GM10266 (cell line): ENCODE measurements at regions not wholly inside any gene's neighbourhood (a gene's known extent, or its start where the extent isn't known, plus 50 kb on each side); places are given as distances from the start of the nearest gene placed in this dataset.
"Not testable (repeated sequence)": the region's sequence is repeated elsewhere in the genome, so short reads cannot be mapped to it uniquely, and the experiment has no call there.

ENCODE experiments used
- DNase-seq: peaks from one replicate; pipeline ENCODE4 v3.0.0; 2012; ENCODE audit errors: extremely low spot score
- TF ChIP-seq, protein P1 (sequence below): IDR thresholded peaks from 2 replicates; pipeline ENCODE4 v1.5.1; 2012; ENCODE audit warnings: mild to moderate bottlenecking, low read depth; ENCODE audit not compliant: control insufficient read depth, insufficient read depth; ENCODE audit errors: missing control alignments

- DNase-seq: no peak
- TF ChIP-seq, protein P1, sequence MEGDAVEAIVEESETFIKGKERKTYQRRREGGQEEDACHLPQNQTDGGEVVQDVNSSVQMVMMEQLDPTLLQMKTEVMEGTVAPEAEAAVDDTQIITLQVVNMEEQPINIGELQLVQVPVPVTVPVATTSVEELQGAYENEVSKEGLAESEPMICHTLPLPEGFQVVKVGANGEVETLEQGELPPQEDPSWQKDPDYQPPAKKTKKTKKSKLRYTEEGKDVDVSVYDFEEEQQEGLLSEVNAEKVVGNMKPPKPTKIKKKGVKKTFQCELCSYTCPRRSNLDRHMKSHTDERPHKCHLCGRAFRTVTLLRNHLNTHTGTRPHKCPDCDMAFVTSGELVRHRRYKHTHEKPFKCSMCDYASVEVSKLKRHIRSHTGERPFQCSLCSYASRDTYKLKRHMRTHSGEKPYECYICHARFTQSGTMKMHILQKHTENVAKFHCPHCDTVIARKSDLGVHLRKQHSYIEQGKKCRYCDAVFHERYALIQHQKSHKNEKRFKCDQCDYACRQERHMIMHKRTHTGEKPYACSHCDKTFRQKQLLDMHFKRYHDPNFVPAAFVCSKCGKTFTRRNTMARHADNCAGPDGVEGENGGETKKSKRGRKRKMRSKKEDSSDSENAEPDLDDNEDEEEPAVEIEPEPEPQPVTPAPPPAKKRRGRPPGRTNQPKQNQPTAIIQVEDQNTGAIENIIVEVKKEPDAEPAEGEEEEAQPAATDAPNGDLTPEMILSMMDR: no peak
These were observed 245.4 kb upstream of the TMEM132C start for GRCh38 chr12:128021561-128021960.

DNA sequence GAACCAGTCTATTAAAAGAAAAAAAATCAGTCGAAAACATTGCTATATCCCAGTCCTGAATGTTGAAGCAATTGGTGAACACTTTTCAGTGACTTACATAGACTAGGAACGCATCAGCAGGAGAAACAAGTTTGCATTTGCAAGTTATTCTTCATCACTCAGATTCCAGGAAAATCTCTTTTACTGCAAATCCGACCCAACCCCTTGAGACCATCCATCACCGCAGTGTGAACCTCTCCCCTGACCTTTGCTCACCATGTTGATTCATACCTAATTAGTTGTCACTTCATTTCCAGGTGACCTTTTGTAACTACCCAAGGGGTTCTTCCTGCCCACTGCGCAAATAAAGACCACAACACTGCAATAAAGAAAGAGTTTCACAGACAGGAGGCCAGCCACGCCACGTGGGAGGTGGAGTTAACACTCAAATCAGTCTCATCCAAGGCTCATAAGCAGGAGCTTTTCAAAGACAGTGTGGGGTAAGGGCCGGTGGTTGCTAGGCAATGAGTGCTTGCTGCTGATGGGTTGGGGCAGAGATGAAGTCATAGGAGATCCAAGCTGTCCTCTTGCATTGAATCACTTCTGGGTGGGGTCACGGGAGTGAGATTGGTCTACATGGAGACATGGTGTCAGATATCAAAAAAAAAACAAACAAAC, 241.3 kb upstream of the TMEM132C start:
- DNase-seq: no peak
- TF ChIP-seq, protein P1: no peak

- TF ChIP-seq, protein P1: no peak
- DNase-seq: no peak
These were observed 240.0 kb upstream of the TMEM132C start for GRCh38 chr12:128026696-128027574.

GRCh38 chr12:128033473-128033872, 233.5 kb upstream of the TMEM132C start:
- DNase-seq: no peak
- TF ChIP-seq, protein P1: no peak

GRCh38 chr12:128040971-128041370, 226.0 kb upstream of the TMEM132C start:
- TF ChIP-seq, protein P1: no peak
- DNase-seq: no peak

DNA sequence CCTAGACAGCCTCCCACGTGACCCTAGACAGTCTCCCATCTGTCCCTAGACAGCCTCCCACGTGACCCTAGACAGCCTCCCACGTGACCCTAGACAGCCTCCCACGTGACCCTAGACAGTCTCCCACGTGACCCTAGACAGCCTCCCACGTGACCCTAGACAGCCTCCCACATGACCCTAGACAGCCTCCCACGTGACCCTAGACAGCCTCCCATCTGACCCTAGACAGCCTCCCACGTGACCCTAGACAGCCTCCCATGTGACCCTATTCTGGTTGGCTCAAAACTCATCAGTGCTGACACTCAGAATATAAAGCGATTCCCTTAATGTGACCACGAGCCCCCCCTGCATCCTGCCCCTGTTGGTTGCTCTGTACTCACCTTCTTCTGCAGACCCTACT, 224.7 kb upstream of the TMEM132C start:
- DNase-seq: not testable (repeated sequence)

DNA sequence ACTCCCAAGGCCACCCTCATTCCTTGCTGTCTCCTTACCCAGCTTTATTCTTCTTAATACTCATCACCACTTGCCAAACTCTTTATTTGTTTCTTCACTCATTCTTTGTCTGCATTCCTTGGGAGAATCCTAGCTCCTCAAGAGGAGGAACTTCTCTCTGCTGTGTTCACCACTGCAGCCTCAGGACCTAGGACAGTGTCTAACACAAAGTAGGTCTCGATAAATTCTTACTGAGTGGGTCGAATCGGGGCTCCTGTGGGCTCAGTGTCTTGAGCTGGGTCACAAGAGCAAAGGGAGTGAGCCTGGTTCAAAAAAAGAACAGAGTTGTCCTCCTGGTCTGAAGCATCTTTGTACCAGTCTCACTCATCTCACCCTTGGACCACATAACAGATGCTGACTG, 224.1 kb upstream of the TMEM132C start:
- no peak for DNase-seq
- TF ChIP-seq, protein P1: no peak
